ENCODE measurements at regions not wholly inside any gene's neighbourhood (a gene's known extent, or its start where the extent isn't known, plus 50 kb on each side); places are given as distances from the start of the nearest gene placed in this dataset. TPM values are rescaled to one million over a fixed set of nuclear protein-coding genes. Genes with fewer than 3 reads are reported as not detected.

DNA sequence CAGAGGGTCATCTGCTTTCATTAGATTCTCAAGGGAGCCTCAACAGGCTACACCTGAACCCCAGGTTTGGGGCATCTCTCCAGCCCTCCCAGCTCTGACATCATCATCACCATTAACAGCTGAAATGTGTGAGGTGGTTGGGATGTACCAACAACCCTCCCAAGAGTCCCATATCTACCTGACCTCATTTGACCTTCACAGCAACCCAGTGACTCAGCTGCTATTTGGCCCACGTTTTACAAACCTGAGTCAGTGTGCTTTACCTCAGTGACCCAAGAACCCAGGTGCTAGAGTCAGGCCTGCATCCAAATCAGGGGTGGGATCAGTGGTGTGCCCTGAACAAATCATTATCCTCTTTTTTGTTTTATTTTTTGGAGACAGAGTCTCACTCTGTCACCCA is 53.3 kb upstream of the TINAGL1 start:
- no peak for TF ChIP-seq POLR2A (IDR thresholded peaks at IDR 0.05)
- TF ChIP-seq EP300 (IDR thresholded peaks at IDR 0.05): no peak
- TF ChIP-seq, protein P1, sequence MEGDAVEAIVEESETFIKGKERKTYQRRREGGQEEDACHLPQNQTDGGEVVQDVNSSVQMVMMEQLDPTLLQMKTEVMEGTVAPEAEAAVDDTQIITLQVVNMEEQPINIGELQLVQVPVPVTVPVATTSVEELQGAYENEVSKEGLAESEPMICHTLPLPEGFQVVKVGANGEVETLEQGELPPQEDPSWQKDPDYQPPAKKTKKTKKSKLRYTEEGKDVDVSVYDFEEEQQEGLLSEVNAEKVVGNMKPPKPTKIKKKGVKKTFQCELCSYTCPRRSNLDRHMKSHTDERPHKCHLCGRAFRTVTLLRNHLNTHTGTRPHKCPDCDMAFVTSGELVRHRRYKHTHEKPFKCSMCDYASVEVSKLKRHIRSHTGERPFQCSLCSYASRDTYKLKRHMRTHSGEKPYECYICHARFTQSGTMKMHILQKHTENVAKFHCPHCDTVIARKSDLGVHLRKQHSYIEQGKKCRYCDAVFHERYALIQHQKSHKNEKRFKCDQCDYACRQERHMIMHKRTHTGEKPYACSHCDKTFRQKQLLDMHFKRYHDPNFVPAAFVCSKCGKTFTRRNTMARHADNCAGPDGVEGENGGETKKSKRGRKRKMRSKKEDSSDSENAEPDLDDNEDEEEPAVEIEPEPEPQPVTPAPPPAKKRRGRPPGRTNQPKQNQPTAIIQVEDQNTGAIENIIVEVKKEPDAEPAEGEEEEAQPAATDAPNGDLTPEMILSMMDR (IDR thresholded peaks at IDR 0.05): no peak
- WGBS, 3 donors: 40 to 52% (median 44%) methylated on average over 1 of the region's 1 CpG
- Histone ChIP-seq H3K36me3 (no peaks in the 10 kb centered on the region), H3K27ac (no peak overlapping the region), H3K4me1 (ENCODE audit: insufficient read depth) (no peaks in the 10 kb centered on the region), H3K27me3 (no peaks in the 10 kb centered on the region), H3K9me3 (no peaks in the 10 kb centered on the region), H3K4me3 (no peak overlapping the region)
- intact Hi-C loops (cut with DNase I): no loop called here
- DNase-seq: no peak

DNA sequence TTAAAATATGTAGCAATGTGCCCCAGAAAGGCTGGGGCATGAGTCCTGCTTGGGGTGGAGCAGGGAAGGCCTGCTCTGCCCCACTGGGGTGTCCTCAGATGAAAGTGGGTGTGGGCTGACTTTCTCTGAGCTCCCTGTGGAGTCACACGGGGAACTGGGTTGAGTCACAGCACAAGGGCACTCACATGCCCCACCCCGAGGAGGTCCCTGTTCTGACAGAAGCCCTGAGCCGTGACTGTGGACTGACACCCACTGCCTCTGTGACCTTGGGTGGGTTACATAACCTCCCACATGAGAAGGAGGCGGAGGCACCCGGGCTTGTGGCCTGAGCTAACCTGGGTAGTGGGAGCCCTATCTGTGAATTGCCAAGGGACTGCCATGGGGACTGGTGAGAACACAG is 52.5 kb upstream of the TINAGL1 start:
- TF ChIP-seq POLR2A (IDR thresholded peaks at IDR 0.05) (no peak), EP300 (IDR thresholded peaks at IDR 0.05) (no peak)
- TF ChIP-seq, protein P1 (IDR thresholded peaks at IDR 0.05): no peak
- no peak for DNase-seq
- intact Hi-C loops (cut with DNase I): no loop called here
- Histone ChIP-seq H3K4me1 (ENCODE audit: insufficient read depth) (no peaks in the 10 kb centered on the region), H3K27me3 (no peaks in the 10 kb centered on the region), H3K27ac (no peak overlapping the region), H3K4me3 (no peak overlapping the region), H3K9me3 (no peaks in the 10 kb centered on the region), H3K36me3 (no peaks in the 10 kb centered on the region)
- 64 to 70% (median 69%) methylated on average over 5 of the region's 5 CpGs for WGBS, 3 donors

DNA sequence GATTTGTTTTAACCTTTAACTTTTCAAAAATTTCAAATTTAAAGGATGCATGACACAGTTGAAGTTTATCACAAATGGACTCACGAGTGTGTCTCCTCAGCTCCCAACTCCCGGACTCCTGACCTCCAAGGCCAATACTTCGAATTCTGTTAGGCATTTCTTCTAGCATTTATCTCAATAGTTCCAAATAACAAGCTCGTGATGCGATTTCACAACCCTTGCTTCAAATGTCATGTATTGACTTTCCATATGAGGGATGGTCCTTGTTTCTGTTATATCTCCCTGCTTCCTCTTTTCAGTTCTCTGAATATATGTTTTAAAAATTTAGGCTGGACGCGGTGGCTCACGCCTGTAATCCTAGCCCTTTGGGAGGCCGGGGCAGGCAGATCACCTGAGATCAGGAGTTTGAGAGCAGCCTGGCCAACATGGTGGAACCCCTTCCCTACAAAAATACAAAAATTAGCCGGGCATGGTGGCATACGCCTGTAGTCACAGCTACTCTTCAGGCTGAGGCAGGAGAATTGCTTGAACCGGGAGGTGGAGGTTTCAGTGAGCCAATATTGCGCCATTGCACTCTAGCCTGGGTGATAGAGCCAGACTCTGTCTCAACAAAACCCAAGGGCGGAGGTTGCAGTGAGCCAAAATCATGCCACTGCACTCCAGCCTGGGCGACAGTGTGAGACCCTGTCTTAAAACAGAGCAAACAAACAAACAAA is 52.0 kb upstream of the TINAGL1 start:
- Histone ChIP-seq H3K27ac (no peak overlapping the region), H3K27me3 (no peaks in the 10 kb centered on the region), H3K4me1 (ENCODE audit: insufficient read depth) (no peaks in the 10 kb centered on the region), H3K9me3 (no peaks in the 10 kb centered on the region), H3K4me3 (no peak overlapping the region), H3K36me3 (no peaks in the 10 kb centered on the region)
- TF ChIP-seq POLR2A (IDR thresholded peaks at IDR 0.05): no peak
- TF ChIP-seq, protein P1 (IDR thresholded peaks at IDR 0.05): no peak
- no peak for TF ChIP-seq EP300 (IDR thresholded peaks at IDR 0.05)
- intact Hi-C loops (cut with DNase I): no loop called here
- no peak for DNase-seq
- 81 to 83% (median 83%) methylated on average over 15 of the region's 15 CpGs for WGBS, 3 donors

Small RNA genes in the stretch of these regions (small RNA-seq; reads per million reads assigned to genes)
- gene RF00019: not detected
- not detected for gene RNU6-40P

Measured in ovary (tissue), 7 donors.